OCI-LY3 (cell line): ENCODE measurements at regions not wholly inside any gene's neighbourhood (a gene's known extent, or its start where the extent isn't known, plus 50 kb on each side); places are given as distances from the start of the nearest gene placed in this dataset.
A peak's percentile ranks its signal among the peaks of the same experiment; 100 is the strongest.

Experiments used
- H2AFZ ChIP-seq: fragments of 200-600, 300-600 bp; shearing (Covaris generic); 2 replicates; pipeline ENCODE4 v1.6.0; 2014; ENCODE audit warnings: antibody characterized with exemption, low read depth, low read length
- H3K27ac ChIP-seq: fragments of 200-600, 300-600 bp; sonication (generic); 2 replicates; pipeline ENCODE4 v1.5.1; 2014; ENCODE audit warnings: mild to moderate bottlenecking, low read length, moderate library complexity, mixed read lengths
- H3K27me3 ChIP-seq: fragments of 200-600, 300-600 bp; sonication (generic); 2 replicates; pipeline ENCODE4 v1.6.1; 2014; ENCODE audit warnings: low read depth, low read length, mixed read lengths
- H3K36me3 ChIP-seq: fragments of 200-600, 300-600 bp; sonication (generic); replicated peaks from 2 replicates; pipeline ENCODE3; 2014; ENCODE audit warnings: low read depth, low read length, mixed read lengths
- H3K4me1 ChIP-seq: fragments of 300-600, 200-600 bp; sonication (generic); 2 replicates; pipeline ENCODE4 v1.6.1; 2014; ENCODE audit warnings: low read length, mixed read lengths
- H3K4me2 ChIP-seq: fragments of 200-600, 300-600 bp; sonication (generic); 2 replicates; pipeline ENCODE4 v1.6.1; 2014; ENCODE audit warnings: low read length, mixed read lengths
- H3K4me3 ChIP-seq: fragments of 300-600, 200-600 bp; sonication (generic); 2 replicates; pipeline ENCODE4 v1.5.1; 2014; ENCODE audit warnings: antibody characterized with exemption, mild to moderate bottlenecking, low read length, moderate library complexity
- H3K79me2 ChIP-seq: fragments of 300-600, 200-600 bp; shearing (Covaris generic); 2 replicates; pipeline ENCODE4 v1.6.1; 2014; ENCODE audit warnings: mild to moderate bottlenecking, low read length, mixed read lengths
- H3K9ac ChIP-seq: fragments of 300-600, 200-600 bp; shearing (Covaris generic); 2 replicates; pipeline ENCODE4 v1.6.0; 2014; ENCODE audit warnings: mild to moderate bottlenecking, low read length, moderate library complexity
- H3K9me3 ChIP-seq: fragments of 200-600, 300-600 bp; shearing (Covaris generic); 2 replicates; pipeline ENCODE4 v1.6.1; 2014; ENCODE audit warnings: low read length, mixed read lengths; ENCODE audit not compliant: insufficient read depth
- H4K20me1 ChIP-seq: fragments of 200-600, 300-600 bp; sonication (generic); 2 replicates; pipeline ENCODE4 v1.6.1; 2016; ENCODE audit warnings: low read length, mixed read lengths; ENCODE audit not compliant: insufficient read depth
- CTCF ChIP-seq: fragments of 200-600, 300-600 bp; sonication (generic); IDR thresholded peaks from 2 replicates; pipeline ENCODE4 v1.5.1; 2014; ENCODE audit warnings: antibody characterized with exemption, low read length, low read depth
- EZH2phosphoT487 ChIP-seq: fragments of 200-600 bp; shearing (Covaris generic); IDR thresholded peaks from 2 replicates; pipeline ENCODE4 v1.6.1; 2018; ENCODE audit warnings: antibody characterized with exemption, mixed run types, low read depth

GRCh38 chr14:84298663-84299195 is 1231.2 kb upstream of the FLRT2 start:
- no peak overlapping the region for H2AFZ ChIP-seq

GRCh38 chr14:84303140-84303539 is 1226.8 kb upstream of the FLRT2 start:
- no peaks in the 10 kb centered on the region for H4K20me1 ChIP-seq
- H3K4me3 ChIP-seq, result no peak overlapping the region
- H3K36me3 ChIP-seq, result no peaks in the 10 kb centered on the region
- no peaks in the 10 kb centered on the region for H3K27me3 ChIP-seq
- no peaks in the 10 kb centered on the region for H3K79me2 ChIP-seq
- H3K4me2 ChIP-seq, result no peak overlapping the region
- peaks cover 22% of the 10 kb centered on the region for H3K9me3 ChIP-seq
- H3K27ac ChIP-seq, result no peak overlapping the region
- TF ChIP-seq EZH2phosphoT487 (no peak), CTCF (no peak)
- H3K9ac ChIP-seq, result no peak overlapping the region
- no peaks in the 10 kb centered on the region for H3K4me1 ChIP-seq
- H2AFZ ChIP-seq, result no peak overlapping the region

More at GRCh38 chr14:84298663-84299195, 1231.2 kb upstream of the FLRT2 start:
- H3K27ac ChIP-seq, result no peak overlapping the region
- H4K20me1 ChIP-seq, result no peaks in the 10 kb centered on the region
- H3K9ac ChIP-seq, result no peak overlapping the region
- no peaks in the 10 kb centered on the region for H3K79me2 ChIP-seq
- H3K36me3 ChIP-seq, result no peaks in the 10 kb centered on the region
- no peak for TF ChIP-seq CTCF
- TF ChIP-seq EZH2phosphoT487, result no peak
- H3K4me2 ChIP-seq, result no peak overlapping the region
- no peak overlapping the region for H3K4me3 ChIP-seq
- no peaks in the 10 kb centered on the region for H3K27me3 ChIP-seq
- H3K4me1 ChIP-seq, result no peaks in the 10 kb centered on the region
- H3K9me3 ChIP-seq, result peaks cover 15% of the 10 kb centered on the region

- H3K79me2 ChIP-seq, result no peaks in the 10 kb centered on the region
- H3K4me2 ChIP-seq, result no peak overlapping the region
- H3K4me3 ChIP-seq, result no peak overlapping the region
- no peak overlapping the region for H3K27ac ChIP-seq
- H3K9me3 ChIP-seq, result no peaks in the 10 kb centered on the region
- no peak for TF ChIP-seq EZH2phosphoT487
- no peak for TF ChIP-seq CTCF
- H3K9ac ChIP-seq, result no peak overlapping the region
- H3K36me3 ChIP-seq, result no peaks in the 10 kb centered on the region
- H3K27me3 ChIP-seq, result no peaks in the 10 kb centered on the region
- no peaks in the 10 kb centered on the region for H4K20me1 ChIP-seq
- peaks cover 9% of the 10 kb centered on the region for H3K4me1 ChIP-seq
- no peak overlapping the region for H2AFZ ChIP-seq
These were observed 1217.4 kb upstream of the FLRT2 start for GRCh38 chr14:84312551-84312950.

GRCh38 chr14:84323450-84323849 is 1206.5 kb upstream of the FLRT2 start:
- H3K4me3 ChIP-seq, result no peak overlapping the region
- H4K20me1 ChIP-seq, result no peaks in the 10 kb centered on the region
- H3K79me2 ChIP-seq, result no peaks in the 10 kb centered on the region
- H3K4me2 ChIP-seq, result peak overlapping the region; percentile 16; the same call in 1 of the 2 replicates
- no peaks in the 10 kb centered on the region for H3K9me3 ChIP-seq
- H3K27ac ChIP-seq, result no peak overlapping the region
- H3K27me3 ChIP-seq, result no peaks in the 10 kb centered on the region
- peak overlapping the region; percentile 56 for H2AFZ ChIP-seq
- peaks cover 17% of the 10 kb centered on the region for H3K4me1 ChIP-seq
- TF ChIP-seq CTCF (no peak), EZH2phosphoT487 (no peak)
- H3K9ac ChIP-seq, result no peak overlapping the region
- H3K36me3 ChIP-seq, result no peaks in the 10 kb centered on the region
